Astrocyte (in vitro differentiated cells and primary cell): ENCODE measurements at regions not wholly inside any gene's neighbourhood (a gene's known extent, or its start where the extent isn't known, plus 50 kb on each side); places are given as distances from the start of the nearest gene placed in this dataset.

Source experiments
- DNase-seq: peaks from one replicate; pipeline ENCODE4 v3.0.0-alpha.2; 2010; ENCODE audit warnings: low read depth
- FAIRE-seq: peaks from 2 replicates; lab custom pipeline; 2011; peaks lifted over from hg19 to GRCh38; lab: Jason Lieb, UNC
- H2AFZ ChIP-seq: 2 replicates; pipeline ENCODE4 v1.6.0; 2012; ENCODE audit warnings: low read depth, low read length, inconsistent platforms
- H3K27ac ChIP-seq: 2 replicates; pipeline ENCODE4 v1.5.1; 2011; ENCODE audit warnings: low read depth, low read length, inconsistent platforms
- H3K27me3 ChIP-seq: 2 replicates; pipeline ENCODE4 v1.6.0; 2011; ENCODE audit warnings: low read length, inconsistent platforms; ENCODE audit not compliant: insufficient read depth
- H3K36me3 ChIP-seq: 2 replicates; pipeline ENCODE4 v1.5.1; 2011; ENCODE audit warnings: low read length, inconsistent platforms; ENCODE audit not compliant: insufficient read depth
- H3K4me1 ChIP-seq: 2 replicates; pipeline ENCODE4 v1.5.1; 2011; ENCODE audit warnings: low read length, inconsistent platforms; ENCODE audit not compliant: insufficient read depth
- H3K4me2 ChIP-seq: 2 replicates; pipeline ENCODE4 v1.6.0; 2012; ENCODE audit warnings: low read length, inconsistent platforms
- H3K4me3 ChIP-seq: 2 replicates; pipeline ENCODE4 v1.5.1; 2011; ENCODE audit warnings: low read depth, mild to moderate bottlenecking, low read length, inconsistent platforms; ENCODE audit not compliant: insufficient read depth
- H3K79me2 ChIP-seq: 2 replicates; pipeline ENCODE4 v1.6.0; 2012; ENCODE audit warnings: mild to moderate bottlenecking, low read length, inconsistent platforms; ENCODE audit not compliant: insufficient read depth
- H3K9ac ChIP-seq: 2 replicates; pipeline ENCODE4 v1.6.0; 2012; ENCODE audit warnings: mild to moderate bottlenecking, low read length, inconsistent platforms
- H3K9me3 ChIP-seq: 2 replicates; pipeline ENCODE4 v1.5.1; 2012; ENCODE audit warnings: low read depth, mild to moderate bottlenecking, low read length, inconsistent platforms; ENCODE audit not compliant: insufficient read depth
- H4K20me1 ChIP-seq: 2 replicates; pipeline ENCODE4 v1.6.0; 2012; ENCODE audit warnings: low read length, inconsistent platforms; ENCODE audit not compliant: insufficient read depth
- H3K27ac Mint-ChIP-seq: one replicate; pipeline ENCODE4 v1.8.0; 2021; ENCODE audit warnings: mild to moderate bottlenecking, mixed read lengths; ENCODE audit not compliant: unreplicated experiment
- H3K27me3 Mint-ChIP-seq: one replicate; pipeline ENCODE4 v1.8.0; 2021; ENCODE audit warnings: low read depth, mixed read lengths; ENCODE audit not compliant: unreplicated experiment
- H3K36me3 Mint-ChIP-seq: one replicate; pipeline ENCODE4 v1.8.0; 2021; ENCODE audit warnings: low read depth, mixed read lengths; ENCODE audit not compliant: unreplicated experiment
- H3K4me1 Mint-ChIP-seq: one replicate; pipeline ENCODE4 v1.8.0; 2021; ENCODE audit warnings: low read depth, mixed read lengths; ENCODE audit not compliant: unreplicated experiment
- H3K4me3 Mint-ChIP-seq: one replicate; pipeline ENCODE4 v1.8.0; 2021; ENCODE audit warnings: mild to moderate bottlenecking, moderate library complexity, mixed read lengths; ENCODE audit not compliant: unreplicated experiment
- H3K9me3 Mint-ChIP-seq: one replicate; pipeline ENCODE4 v1.8.0; 2021; ENCODE audit warnings: mild to moderate bottlenecking, mixed read lengths; ENCODE audit not compliant: unreplicated experiment
- CTCF ChIP-seq: IDR thresholded peaks from 2 replicates; pipeline ENCODE4 v1.5.1; 2011; ENCODE audit warnings: low read depth, mild to moderate bottlenecking, inconsistent platforms, low read length, moderate library complexity; ENCODE audit not compliant: insufficient read depth
- EZH2 ChIP-seq: IDR thresholded peaks from 2 replicates; pipeline ENCODE4 v1.6.1; 2012; ENCODE audit warnings: mild to moderate bottlenecking, low read length, inconsistent platforms; ENCODE audit not compliant: insufficient read depth

- DNase-seq, result no peak
- no peaks in the 10 kb centered on the region for H3K9me3 ChIP-seq
- TF ChIP-seq EZH2, result no peak
- no peak for TF ChIP-seq CTCF
- Mint-ChIP-seq H3K36me3 (no peaks in the 10 kb centered on the region), H3K9me3 (no peaks in the 10 kb centered on the region), H3K4me3 (no peak overlapping the region), H3K4me1 (no peaks in the 10 kb centered on the region), H3K27me3 (peaks cover 49% of the 10 kb centered on the region), H3K27ac (no peak overlapping the region)
- H3K36me3 ChIP-seq, result no peaks in the 10 kb centered on the region
- peaks cover 23% of the 10 kb centered on the region for H3K27me3 ChIP-seq
- H4K20me1 ChIP-seq, result no peaks in the 10 kb centered on the region
- no peak overlapping the region for H3K4me2 ChIP-seq
- no peak for FAIRE-seq
- no peak overlapping the region for H3K4me3 ChIP-seq
- H3K79me2 ChIP-seq, result no peaks in the 10 kb centered on the region
- H3K9ac ChIP-seq, result no peak overlapping the region
- H2AFZ ChIP-seq, result no peak overlapping the region
- H3K4me1 ChIP-seq, result no peaks in the 10 kb centered on the region
- no peak overlapping the region for H3K27ac ChIP-seq
Measured at GRCh38 chr5:1655496-1656270, 131.9 kb upstream of the LPCAT1 start.

- H3K27me3 Mint-ChIP-seq, result peaks cover 52% of the 10 kb centered on the region
- H3K4me1 ChIP-seq, result no peaks in the 10 kb centered on the region
Measured at GRCh38 chr5:1654786-1655495, 131.2 kb upstream of the LPCAT1 start.

More at GRCh38 chr5:1654786-1655495, 131.2 kb upstream of the LPCAT1 start:
- Histone ChIP-seq H3K27ac (no peak overlapping the region), H3K4me3 (no peak overlapping the region), H2AFZ (no peak overlapping the region), H4K20me1 (no peaks in the 10 kb centered on the region), H3K79me2 (no peaks in the 10 kb centered on the region), H3K4me2 (no peak overlapping the region), H3K9me3 (no peaks in the 10 kb centered on the region), H3K27me3 (peaks cover 25% of the 10 kb centered on the region), H3K36me3 (no peaks in the 10 kb centered on the region), H3K9ac (no peak overlapping the region)
- no peak for FAIRE-seq
- DNase-seq, result no peak
- H3K36me3 Mint-ChIP-seq, result no peaks in the 10 kb centered on the region
- H3K4me1 Mint-ChIP-seq, result no peaks in the 10 kb centered on the region
- H3K27ac Mint-ChIP-seq, result no peak overlapping the region
- TF ChIP-seq EZH2 (no peak), CTCF (no peak)
- no peak overlapping the region for H3K4me3 Mint-ChIP-seq
- H3K9me3 Mint-ChIP-seq, result no peaks in the 10 kb centered on the region
